A673 (cell line): ENCODE measurements at regions not wholly inside any gene's neighbourhood (a gene's known extent, or its start where the extent isn't known, plus 50 kb on each side); places are given as distances from the start of the nearest gene placed in this dataset.

Experiments used
- CTCF ChIP-seq: fragments of 300-800, 200-600 bp; sonication (generic); conservative IDR thresholded peaks from 2 replicates; pipeline ENCODE4 v1.5.1; 2017; ENCODE audit warnings: low read depth, mild to moderate bottlenecking, antibody characterized with exemption, low read length, moderate library complexity, mixed read lengths
- EZH2 ChIP-seq: fragments of 200-600 bp; sonication (generic); IDR thresholded peaks from 2 replicates; pipeline ENCODE4 v1.6.1; 2017; ENCODE audit warnings: borderline replicate concordance, low read depth, mild to moderate bottlenecking, mixed read lengths, antibody characterized with exemption, low read length; ENCODE audit not compliant: poor library complexity, severe bottlenecking

GRCh38 chr3:34279901-34280300 lies 481.5 kb downstream of the PDCD6IP start:
- TF ChIP-seq CTCF (no peak), EZH2 (no peak)
